NCI-H510A treated with DMSO at 0.1 percent for 48 hours (cell line): ENCODE measurements at regions not wholly inside any gene's neighbourhood (a gene's known extent, or its start where the extent isn't known, plus 50 kb on each side); places are given as distances from the start of the nearest gene placed in this dataset.

Source experiments
- DNase-seq: peaks from one replicate; lab custom pipeline; 2025; lab: John Stamatoyannopoulos, UW

DNA sequence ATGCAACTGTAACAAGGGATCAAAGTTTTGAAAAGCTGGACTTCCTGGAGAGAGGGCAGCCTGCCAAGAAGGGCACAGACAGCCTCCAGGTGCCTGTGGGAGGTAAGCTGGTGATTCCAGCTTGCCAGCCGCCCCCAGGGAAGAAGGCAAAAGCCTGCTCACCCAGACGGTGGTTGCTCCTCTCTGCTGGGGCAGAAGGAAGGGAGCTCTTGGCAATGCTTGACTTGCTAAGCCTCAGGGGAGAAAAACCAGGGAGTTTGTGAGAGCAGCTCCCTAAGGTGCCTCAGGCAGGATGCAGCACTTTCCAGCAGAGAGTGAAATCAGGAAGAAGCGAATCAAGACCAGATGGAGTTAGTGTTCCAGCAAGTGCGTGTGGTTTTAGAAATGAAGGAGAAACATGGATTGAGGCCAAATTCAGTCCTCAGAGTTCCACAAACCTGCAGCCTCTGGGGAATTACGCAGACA lies 553.6 kb downstream of the BUD13 start:
- DNase-seq = peak; percentile 23

DNA sequence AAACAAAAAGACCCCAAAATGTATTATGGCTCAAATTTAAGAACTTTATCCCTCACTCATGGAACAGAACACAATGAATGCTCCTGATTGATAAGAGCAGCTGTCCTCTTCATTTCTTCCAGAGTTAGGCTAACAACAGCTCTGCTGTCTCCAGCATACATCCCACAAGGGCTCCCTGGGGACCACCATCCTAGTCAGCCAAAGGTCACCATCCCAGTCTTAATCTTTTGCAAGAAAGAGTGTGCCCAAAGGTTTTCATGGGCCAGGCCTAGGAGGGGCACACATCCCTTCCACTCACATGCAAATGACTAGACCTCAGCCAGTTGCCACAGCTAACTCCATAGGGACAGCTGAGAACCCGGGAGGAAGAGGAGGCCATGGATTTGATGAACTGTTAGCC lies 555.3 kb downstream of the BUD13 start:
- no peak for DNase-seq

- peak; percentile 68 for DNase-seq
These were observed 555.8 kb downstream of the BUD13 start for GRCh38 chr11:116217006-116217405.

DNA sequence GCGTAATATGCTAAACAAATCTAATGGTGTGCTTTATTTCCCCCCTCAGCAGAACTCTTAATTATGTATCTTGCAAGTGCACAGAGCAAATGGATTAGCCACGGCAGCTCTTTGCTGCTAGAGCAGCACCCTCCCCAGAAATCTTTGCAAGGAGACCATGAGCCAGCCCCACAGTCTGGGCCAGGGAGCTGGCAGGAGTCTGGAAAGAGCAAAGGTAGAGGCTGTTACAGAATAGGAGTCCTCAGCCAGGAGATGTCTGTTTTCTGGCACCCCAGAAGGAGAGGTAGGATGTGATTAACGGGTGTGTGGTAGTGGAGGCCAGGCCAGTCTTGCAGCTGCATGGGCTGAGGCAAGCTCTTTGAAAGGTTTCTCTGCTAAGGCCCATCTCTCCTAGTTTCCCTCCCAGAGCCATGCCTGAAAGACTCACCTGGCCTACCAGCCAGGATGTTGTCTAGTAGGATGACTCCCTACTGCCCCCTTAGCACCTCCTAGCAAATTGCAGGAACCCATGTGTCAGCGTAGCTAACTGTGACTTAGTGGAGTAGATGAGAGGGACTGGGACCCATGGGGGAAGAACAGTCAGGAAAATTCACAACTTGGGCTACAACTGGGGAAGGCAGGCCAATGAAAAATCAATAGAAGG lies 557.2 kb downstream of the BUD13 start:
- peak; percentile 61 for DNase-seq

DNA sequence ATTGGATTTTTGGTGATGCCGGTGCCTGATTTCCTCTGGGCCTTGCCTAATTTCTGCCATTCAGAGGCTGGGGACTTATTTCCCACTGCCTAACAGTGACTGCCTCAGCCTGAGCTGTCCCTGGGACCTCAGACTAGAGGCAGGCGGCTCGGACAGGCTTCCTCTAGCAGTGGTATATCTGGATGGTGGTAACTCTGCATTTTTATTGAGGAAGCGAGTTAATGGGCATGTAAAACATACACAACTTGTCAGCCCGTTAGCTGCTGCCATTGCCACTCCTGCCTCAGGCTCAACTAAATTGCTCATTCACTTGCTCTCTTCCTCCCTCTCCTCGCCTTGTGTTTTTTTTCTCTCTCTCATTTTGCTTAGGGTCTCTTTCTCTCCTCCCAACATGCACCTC lies 561.6 kb downstream of the BUD13 start:
- no peak for DNase-seq

DNA sequence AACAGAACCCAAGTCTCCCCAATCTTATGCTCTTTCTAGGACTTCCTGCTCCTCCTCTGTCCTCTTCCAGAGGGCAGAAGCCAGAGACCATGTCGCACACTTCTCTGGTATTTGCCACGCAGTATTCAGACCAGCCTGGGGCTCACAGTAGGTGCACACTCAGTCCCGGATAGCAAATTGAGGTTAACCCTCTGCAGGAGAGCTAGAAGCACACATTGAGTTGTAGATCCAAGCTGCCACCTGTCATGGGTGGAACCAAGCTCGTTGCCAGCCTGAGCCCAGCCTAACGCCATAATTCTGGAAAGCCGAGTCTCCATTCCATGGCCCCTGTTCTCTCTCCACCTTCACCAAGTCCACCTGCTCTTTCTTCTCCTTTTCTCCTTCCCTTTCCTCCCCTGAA lies 562.1 kb downstream of the BUD13 start:
- DNase-seq = no peak

DNA sequence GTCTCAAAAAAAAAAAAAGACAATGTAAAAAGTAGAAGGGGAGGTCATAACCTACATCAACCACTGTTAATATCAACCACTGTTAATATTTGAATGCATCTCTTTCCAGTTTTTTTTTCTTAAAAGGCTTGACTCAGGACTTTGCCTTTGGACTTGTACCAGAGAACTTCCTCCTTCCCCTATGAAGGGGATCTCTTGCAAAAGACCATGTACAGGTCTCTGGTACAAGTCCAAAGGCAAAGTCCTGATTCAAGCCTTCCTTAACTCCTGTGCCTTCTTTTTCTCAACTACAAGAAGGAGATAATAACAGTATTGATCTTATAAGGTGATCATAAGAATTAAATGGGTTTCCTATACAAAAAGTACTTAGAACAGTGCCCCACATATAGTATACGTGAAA lies 563.5 kb downstream of the BUD13 start:
- no peak for DNase-seq

GRCh38 chr11:116207421-116208141 lies 565.2 kb downstream of the BUD13 start:
- DNase-seq = no peak

GRCh38 chr11:116207019-116207418 lies 565.8 kb downstream of the BUD13 start:
- no peak for DNase-seq

GRCh38 chr11:116202922-116203321 lies 569.9 kb downstream of the BUD13 start:
- DNase-seq = no peak

GRCh38 chr11:116200564-116200963 lies 572.2 kb downstream of the BUD13 start:
- DNase-seq = no peak

- DNase-seq = peak; percentile 88
These were observed 573.6 kb downstream of the BUD13 start for GRCh38 chr11:116199182-116199581.

- no peak for DNase-seq
These were observed 578.5 kb downstream of the BUD13 start for GRCh38 chr11:116194156-116194904.

DNA sequence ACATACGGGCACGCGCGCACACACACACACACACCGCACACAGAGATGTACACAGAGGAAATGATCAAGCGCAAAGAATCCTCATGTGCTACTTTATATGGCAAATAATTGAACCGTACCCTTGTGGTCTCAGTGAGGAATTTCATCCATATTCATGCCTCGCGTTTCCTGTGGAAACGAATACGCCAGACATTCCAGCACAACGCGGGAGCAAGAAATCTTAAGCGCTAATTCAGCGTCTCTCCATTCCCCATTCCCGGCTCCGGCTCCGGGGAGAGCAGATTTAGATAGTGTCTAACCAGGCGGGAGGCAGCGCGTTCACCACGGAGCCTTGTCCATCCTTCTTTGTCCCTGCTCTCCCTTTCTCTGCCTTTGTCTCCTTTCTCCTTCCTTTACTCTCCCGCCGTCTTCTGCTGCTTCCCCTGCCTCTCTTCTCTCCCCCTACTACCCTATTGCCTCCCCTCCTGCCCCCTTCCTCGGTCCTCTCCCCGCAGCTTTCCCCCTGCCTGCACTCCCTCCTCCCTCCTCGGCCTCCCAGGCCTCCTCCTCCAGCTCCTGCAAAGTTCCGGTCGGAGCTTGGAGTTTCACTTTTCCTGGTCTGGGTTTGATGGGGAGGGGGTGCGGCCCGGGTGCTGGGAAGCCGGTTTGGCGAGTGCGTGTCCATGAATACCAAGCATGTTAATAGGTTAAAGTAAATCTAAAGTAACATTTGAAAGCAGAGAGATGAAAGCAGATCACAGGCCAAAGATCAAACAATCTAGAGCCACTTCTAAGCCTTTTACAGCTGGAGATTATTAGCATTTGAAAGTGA lies 579.3 kb downstream of the BUD13 start:
- DNase-seq = peak; percentile 91

- DNase-seq = no peak
These were observed 580.1 kb downstream of the BUD13 start for GRCh38 chr11:116192509-116193210.

- no peak for DNase-seq
These were observed 581.9 kb downstream of the BUD13 start for GRCh38 chr11:116190861-116191260.

- DNase-seq = no peak
These were observed 583.2 kb downstream of the BUD13 start for GRCh38 chr11:116189408-116190170.

DNA sequence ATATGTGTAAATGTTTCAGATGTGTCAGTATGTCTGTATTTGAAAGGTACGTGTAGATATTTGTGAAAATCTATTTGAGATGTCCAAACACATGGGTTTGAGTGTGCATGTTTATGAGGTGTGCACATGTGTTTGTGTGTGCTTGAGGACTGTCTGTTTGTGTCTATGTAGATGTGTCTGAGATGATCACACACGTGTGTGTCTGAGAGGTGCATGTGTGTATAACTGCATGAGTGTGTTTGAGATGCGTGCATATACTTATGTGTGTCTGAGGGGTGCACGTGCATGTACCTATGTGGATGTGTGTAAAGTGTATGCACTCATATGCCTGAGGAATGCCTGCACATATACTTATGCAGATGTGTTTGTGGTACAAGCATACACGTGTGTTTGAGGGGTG lies 584.4 kb downstream of the BUD13 start:
- no peak for DNase-seq

DNA sequence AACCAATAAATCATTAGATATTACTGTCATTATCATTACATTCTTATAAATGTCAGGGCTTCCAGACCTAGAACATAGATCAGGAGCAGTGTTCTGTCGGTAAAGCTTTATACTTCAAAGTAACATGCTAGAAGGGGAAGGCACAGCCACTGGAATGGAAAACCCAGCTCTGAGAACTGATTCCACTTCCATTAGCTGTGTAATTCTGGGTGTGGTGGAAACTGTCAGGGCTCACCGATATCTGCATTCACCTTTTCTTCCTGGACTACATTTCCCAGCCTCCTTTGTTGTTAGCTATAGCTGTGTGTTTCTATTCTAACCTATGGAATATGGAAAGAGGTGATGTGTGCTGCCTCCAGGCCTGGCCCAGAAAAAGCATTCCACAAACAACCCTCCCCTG lies 585.8 kb downstream of the BUD13 start:
- no peak for DNase-seq

- DNase-seq = no peak
These were observed 587.2 kb downstream of the BUD13 start for GRCh38 chr11:116185551-116185950.

GRCh38 chr11:116184763-116185162 lies 588.0 kb downstream of the BUD13 start:
- DNase-seq = no peak
